GM04503 (cell line): ENCODE measurements at regions not wholly inside any gene's neighbourhood (a gene's known extent, or its start where the extent isn't known, plus 50 kb on each side); places are given as distances from the start of the nearest gene placed in this dataset.

Experiments
- DNase-seq: peaks from one replicate; pipeline ENCODE4 v3.0.0-alpha.2; 2012; ENCODE audit warnings: low read depth

DNA sequence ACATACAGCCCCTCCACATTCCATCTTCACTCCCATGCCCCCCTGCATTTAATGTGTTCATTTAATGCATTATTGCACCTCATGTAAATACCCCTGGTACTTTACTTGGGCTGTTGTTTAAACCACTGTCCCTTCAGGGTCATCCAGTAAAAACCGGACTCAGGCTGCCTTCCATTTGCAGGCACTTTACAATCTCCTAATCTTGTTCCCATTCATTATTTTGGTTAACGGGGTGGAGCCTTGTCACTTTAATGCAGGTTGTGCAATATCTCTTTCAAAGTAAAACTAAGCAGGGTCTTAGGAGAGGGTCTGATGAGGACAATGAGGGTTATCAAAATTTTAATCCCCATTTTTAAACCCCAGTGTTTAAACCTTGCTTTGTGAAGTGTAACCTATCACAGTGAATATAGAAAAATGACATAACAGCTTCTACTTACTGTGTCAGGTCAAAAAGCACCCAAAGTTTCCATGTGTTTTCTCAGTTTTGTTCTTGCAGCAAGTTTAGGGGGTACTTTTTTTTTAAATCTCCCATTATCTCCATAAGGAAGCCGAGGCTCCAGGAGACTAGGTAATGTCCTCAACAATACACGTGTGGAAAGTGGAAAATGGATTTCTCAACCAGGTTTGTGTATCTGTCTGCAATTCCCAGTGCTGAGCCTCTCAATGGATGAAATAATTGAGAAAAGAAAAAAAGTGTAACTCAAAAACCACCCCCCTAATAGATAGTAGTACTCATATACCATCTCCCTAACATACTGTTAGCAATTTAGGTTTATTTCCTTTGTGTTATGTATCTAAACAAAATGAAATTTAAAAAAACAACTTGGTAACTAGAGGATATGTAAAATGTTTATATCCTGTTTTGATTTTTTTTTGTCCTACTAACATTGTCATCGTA, 54.2 kb upstream of the SPRY4 start:
- DNase-seq, result no peak

DNA sequence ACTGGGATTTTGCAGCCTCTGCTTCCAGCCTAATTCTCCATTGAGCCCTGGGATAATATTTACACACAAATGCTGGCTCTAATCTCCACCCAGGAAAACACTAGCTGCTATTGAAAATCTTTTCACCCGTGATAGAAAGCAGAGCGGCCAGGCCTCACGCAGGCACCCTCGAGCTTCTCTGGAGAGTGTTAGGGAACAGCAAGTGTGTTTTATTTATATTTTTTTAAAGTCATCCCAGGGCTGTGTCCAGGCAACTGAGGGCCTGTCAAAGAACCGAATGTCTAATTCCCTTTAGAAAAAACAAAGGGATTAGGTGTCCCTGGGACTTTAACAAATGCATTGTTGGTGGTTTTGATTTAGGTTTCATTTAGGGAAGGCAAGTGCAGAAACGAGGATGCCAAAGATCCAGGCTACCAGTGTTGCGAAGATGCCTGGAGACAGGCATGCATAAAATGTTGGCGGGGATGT, 51.2 kb upstream of the SPRY4 start:
- DNase-seq, result no peak
